ENCODE measurements at regions not wholly inside any gene's neighbourhood (a gene's known extent, or its start where the extent isn't known, plus 50 kb on each side); places are given as distances from the start of the nearest gene placed in this dataset.

DNA sequence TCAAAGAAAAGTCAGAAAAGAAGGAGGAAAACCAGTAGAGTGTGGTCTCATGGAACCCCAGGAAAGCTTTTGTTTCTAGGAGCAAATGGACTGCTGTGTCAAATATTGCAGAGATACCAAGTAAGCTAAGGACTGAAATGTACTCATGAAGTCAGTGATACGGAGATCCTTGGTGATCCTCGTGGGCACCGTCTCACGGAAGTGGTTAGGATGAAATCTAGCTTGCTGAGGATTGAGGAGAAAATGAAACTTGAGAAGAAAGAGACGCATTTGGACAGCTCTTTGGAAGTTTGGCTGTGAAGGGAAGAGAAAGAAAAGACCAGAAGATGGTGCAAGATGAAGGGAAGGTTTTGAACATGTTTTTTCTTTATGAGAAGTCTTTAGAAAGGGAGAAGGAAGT lies 104.0 kb upstream of the CCND2 start:
- POLR2A ChIA-PET (ENCODE audit: low non-redundant PET): no interaction called here
- BruUV-seq (replicated peaks): no TSS peak
- no peak for DNase-seq (ENCODE audit: low spot score)
- intact Hi-C loops (cut with micrococcal nuclease; ENCODE audit: unreplicated experiment): no loop called here
- no peaks in the 10 kb centered on the region for H3K9me3 ChIP-seq (ENCODE audit: low read depth, low read length, poor library complexity, severe bottlenecking)
- TF ChIP-seq CTCF (conservative IDR thresholded peaks at IDR 0.05; ENCODE audit: low read depth, low read length) (no peak), EZH2 (IDR thresholded peaks at IDR 0.05; ENCODE audit: borderline replicate concordance, low read depth, low read length, poor library complexity, severe bottlenecking) (no peak)
- no peaks in the 10 kb centered on the region for H3K36me3 ChIP-seq (ENCODE audit: insufficient read depth, low read length, poor library complexity, severe bottlenecking)
- CTCF ChIA-PET: no interaction called here
- H3K27ac ChIP-seq (ENCODE audit: low read depth, low read length, poor library complexity, severe bottlenecking): no peak overlapping the region
- no peaks in the 10 kb centered on the region for H3K4me1 ChIP-seq (ENCODE audit: insufficient read depth, low read length, poor library complexity, severe bottlenecking)
- no peak overlapping the region for H3K4me3 ChIP-seq (ENCODE audit: low read depth, low read length, poor library complexity, severe bottlenecking)
- H3K27me3 ChIP-seq (replicated peaks; ENCODE audit: insufficient read depth, low read depth, low read length, poor library complexity): peaks cover 17% of the 10 kb centered on the region

DNA sequence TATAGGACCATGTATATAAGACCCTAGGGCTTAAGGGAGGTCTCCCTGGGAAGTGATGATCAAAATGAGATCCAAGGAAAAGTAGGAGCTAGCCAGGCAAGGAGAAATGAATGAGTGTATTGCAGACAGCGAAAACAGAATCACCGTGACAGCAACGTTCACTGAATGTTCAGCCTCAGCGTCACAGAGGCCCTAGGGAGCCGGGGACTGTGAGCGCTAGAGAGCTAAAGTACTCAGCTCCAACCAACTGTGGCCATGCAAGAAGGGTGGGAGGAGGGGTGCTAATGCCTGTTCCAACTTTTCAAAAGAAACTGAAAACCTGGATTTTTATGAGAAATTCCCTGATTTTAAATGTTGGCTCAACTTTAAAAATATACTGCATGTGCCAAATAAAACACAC lies 105.5 kb upstream of the CCND2 start:
- CTCF ChIA-PET: no interaction called here
- intact Hi-C loops (cut with micrococcal nuclease; ENCODE audit: unreplicated experiment): no loop called here
- POLR2A ChIA-PET (ENCODE audit: low non-redundant PET): no interaction called here
- BruUV-seq (replicated peaks): no TSS peak
- Histone ChIP-seq H3K4me1 (ENCODE audit: insufficient read depth, low read length, poor library complexity, severe bottlenecking) (no peaks in the 10 kb centered on the region), H3K27ac (ENCODE audit: low read depth, low read length, poor library complexity, severe bottlenecking) (no peak overlapping the region), H3K9me3 (ENCODE audit: low read depth, low read length, poor library complexity, severe bottlenecking) (no peaks in the 10 kb centered on the region), H3K4me3 (ENCODE audit: low read depth, low read length, poor library complexity, severe bottlenecking) (no peak overlapping the region), H3K27me3 (replicated peaks; ENCODE audit: insufficient read depth, low read depth, low read length, poor library complexity) (peaks cover 28% of the 10 kb centered on the region), H3K36me3 (ENCODE audit: insufficient read depth, low read length, poor library complexity, severe bottlenecking) (no peaks in the 10 kb centered on the region)
- TF ChIP-seq CTCF (conservative IDR thresholded peaks at IDR 0.05; ENCODE audit: low read depth, low read length): no peak
- no peak for TF ChIP-seq EZH2 (IDR thresholded peaks at IDR 0.05; ENCODE audit: borderline replicate concordance, low read depth, low read length, poor library complexity, severe bottlenecking)
- no peak for DNase-seq (ENCODE audit: low spot score)

GRCh38 chr12:4164559-4165558 lies 108.7 kb upstream of the CCND2 start:
- intact Hi-C loops (cut with micrococcal nuclease; ENCODE audit: unreplicated experiment): no loop called here
- Histone ChIP-seq H3K36me3 (ENCODE audit: insufficient read depth, low read length, poor library complexity, severe bottlenecking) (no peaks in the 10 kb centered on the region), H3K27ac (ENCODE audit: low read depth, low read length, poor library complexity, severe bottlenecking) (no peak overlapping the region), H3K4me1 (ENCODE audit: insufficient read depth, low read length, poor library complexity, severe bottlenecking) (no peaks in the 10 kb centered on the region), H3K27me3 (replicated peaks; ENCODE audit: insufficient read depth, low read depth, low read length, poor library complexity) (peaks cover 28% of the 10 kb centered on the region), H3K4me3 (ENCODE audit: low read depth, low read length, poor library complexity, severe bottlenecking) (peak overlapping the region; percentile 21), H3K9me3 (ENCODE audit: low read depth, low read length, poor library complexity, severe bottlenecking) (no peaks in the 10 kb centered on the region)
- ChIA-PET CTCF (no interaction called here), POLR2A (ENCODE audit: low non-redundant PET) (no interaction called here)
- peak; percentile 37 for DNase-seq (ENCODE audit: low spot score)
- BruUV-seq (replicated peaks): no TSS peak
- TF ChIP-seq CTCF (conservative IDR thresholded peaks at IDR 0.05; ENCODE audit: low read depth, low read length): no peak
- TF ChIP-seq EZH2 (IDR thresholded peaks at IDR 0.05; ENCODE audit: borderline replicate concordance, low read depth, low read length, poor library complexity, severe bottlenecking): no peak

Measured in A673 (cell line).